Urinary bladder (tissue), 3 donors: ENCODE measurements at regions not wholly inside any gene's neighbourhood (a gene's known extent, or its start where the extent isn't known, plus 50 kb on each side); places are given as distances from the start of the nearest gene placed in this dataset.

Experiments used
- DNase-seq: peaks from one replicate; pipeline ENCODE4 v3.0.0-alpha.2; 2015; ENCODE audit errors: extremely low spot score
- H3K27ac ChIP-seq: one replicate; pipeline ENCODE4 v1.5.1; 2013; ENCODE audit warnings: low read depth, mild to moderate bottlenecking, moderate library complexity
- H3K36me3 ChIP-seq: one replicate; pipeline ENCODE4 v1.6.1; 2013; ENCODE audit warnings: mild to moderate bottlenecking, moderate library complexity; ENCODE audit not compliant: insufficient read depth
- H3K4me1 ChIP-seq: one replicate; pipeline ENCODE4 v1.6.1; 2013; ENCODE audit warnings: mild to moderate bottlenecking, moderate library complexity; ENCODE audit not compliant: insufficient read depth
- H3K4me3 ChIP-seq: one replicate; pipeline ENCODE4 v1.5.1; 2013; ENCODE audit warnings: low read depth, low read length
- WGBS: extraction: QIAGEN DNeasy Blood & Tissue Kit; methylation state at CpG from one replicate; pipeline ENCODE4 v1.1.7; 2013; 5-methylcytosine and 5-hydroxymethylcytosine counted together
- donor health status: healthy with polysubstance abuse.
- donor health status: healthy.

GRCh38 chr3:165378761-165379160 is 182.6 kb upstream of the SLITRK3 start:
- no peak for DNase-seq
- H3K27ac ChIP-seq: no peak overlapping the region
- 58% methylated on average over 2 of the region's 2 CpGs for WGBS
- no peak overlapping the region for H3K4me3 ChIP-seq
- H3K36me3 ChIP-seq: no peaks in the 10 kb centered on the region
- no peaks in the 10 kb centered on the region for H3K4me1 ChIP-seq

GRCh38 chr3:165359005-165359404 is 162.8 kb upstream of the SLITRK3 start:
- H3K4me1 ChIP-seq: no peaks in the 10 kb centered on the region
- WGBS: 78% methylated on average over 3 of the region's 3 CpGs
- H3K27ac ChIP-seq: no peak overlapping the region
- H3K4me3 ChIP-seq: no peak overlapping the region
- no peaks in the 10 kb centered on the region for H3K36me3 ChIP-seq
- no peak for DNase-seq

GRCh38 chr3:165355316-165355715 is 159.1 kb upstream of the SLITRK3 start:
- H3K36me3 ChIP-seq: no peaks in the 10 kb centered on the region
- WGBS: 92% methylated on average over 5 of the region's 5 CpGs

GRCh38 chr3:165347526-165347925 is 151.3 kb upstream of the SLITRK3 start:
- H3K27ac ChIP-seq: no peak overlapping the region
- no peak overlapping the region for H3K4me3 ChIP-seq
- DNase-seq: no peak
- 57% methylated on average over 4 of the region's 4 CpGs for WGBS
- no peaks in the 10 kb centered on the region for H3K36me3 ChIP-seq
- H3K4me1 ChIP-seq: no peaks in the 10 kb centered on the region

More at GRCh38 chr3:165355316-165355715, 159.1 kb upstream of the SLITRK3 start:
- Histone ChIP-seq H3K27ac (no peak overlapping the region), H3K4me1 (no peaks in the 10 kb centered on the region), H3K4me3 (no peak overlapping the region)
- DNase-seq: no peak

- no peaks in the 10 kb centered on the region for H3K36me3 ChIP-seq
- WGBS: 93% methylated on average over 4 of the region's 4 CpGs
- no peak overlapping the region for H3K4me3 ChIP-seq
- H3K27ac ChIP-seq: no peak overlapping the region
- no peaks in the 10 kb centered on the region for H3K4me1 ChIP-seq
- DNase-seq: no peak
These were observed 150.3 kb upstream of the SLITRK3 start for GRCh38 chr3:165346503-165346902.

- H3K27ac ChIP-seq: no peak overlapping the region
- WGBS: 92% methylated on average over 1 of the region's 1 CpG
- H3K4me3 ChIP-seq: no peak overlapping the region
- DNase-seq: no peak
- H3K4me1 ChIP-seq: no peaks in the 10 kb centered on the region
- no peaks in the 10 kb centered on the region for H3K36me3 ChIP-seq
These were observed 147.0 kb upstream of the SLITRK3 start for GRCh38 chr3:165343185-165343584.

GRCh38 chr3:165339753-165340152 is 143.6 kb upstream of the SLITRK3 start:
- WGBS: 50% methylated on average over 1 of the region's 1 CpG
- no peaks in the 10 kb centered on the region for H3K4me1 ChIP-seq
- DNase-seq: no peak
- H3K36me3 ChIP-seq: no peaks in the 10 kb centered on the region
- H3K4me3 ChIP-seq: no peak overlapping the region
- H3K27ac ChIP-seq: no peak overlapping the region

- Histone ChIP-seq H3K27ac (no peak overlapping the region), H3K4me3 (no peak overlapping the region), H3K36me3 (no peaks in the 10 kb centered on the region), H3K4me1 (no peaks in the 10 kb centered on the region)
- WGBS: 21% methylated on average over 1 of the region's 1 CpG
- DNase-seq: no peak
These were observed 140.6 kb upstream of the SLITRK3 start for GRCh38 chr3:165336786-165337185.
